NOMO-1 treated with dmso at 0.1 percent for 144 hours (cell line): ENCODE measurements at regions not wholly inside any gene's neighbourhood (a gene's known extent, or its start where the extent isn't known, plus 50 kb on each side); places are given as distances from the start of the nearest gene placed in this dataset.

Experiments used
- DNase-seq: peaks from one replicate; lab custom pipeline; 2025; ENCODE audit not compliant: unreplicated experiment; lab: John Stamatoyannopoulos, UW

- DNase-seq = no peak
Observed at GRCh38 chrX:39580043-39580442, 517.7 kb downstream of the BCOR start.

DNA sequence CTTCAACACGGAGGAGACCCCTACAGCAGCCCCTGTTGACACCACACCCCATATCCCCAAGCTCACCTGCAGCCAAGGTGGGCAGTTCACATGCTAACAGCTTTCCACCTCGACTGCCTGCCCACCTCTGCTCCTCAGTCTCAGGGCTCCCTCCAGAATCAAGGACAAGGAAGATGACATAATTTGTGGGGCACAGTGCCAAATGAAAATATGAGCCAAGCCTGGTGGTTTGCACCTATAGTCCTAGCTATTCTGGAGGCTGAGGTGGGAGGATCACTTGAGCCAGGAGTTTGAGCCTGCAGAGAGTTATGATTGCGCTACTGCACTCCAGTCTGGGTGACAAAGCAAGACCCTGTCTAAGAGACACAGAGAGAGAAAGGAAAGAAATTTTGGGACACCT is 516.3 kb downstream of the BCOR start:
- no peak for DNase-seq

- DNase-seq = no peak
Observed at GRCh38 chrX:39582091-39582490, 515.7 kb downstream of the BCOR start.

- no peak for DNase-seq
Observed at GRCh38 chrX:39582976-39583375, 514.8 kb downstream of the BCOR start.

DNA sequence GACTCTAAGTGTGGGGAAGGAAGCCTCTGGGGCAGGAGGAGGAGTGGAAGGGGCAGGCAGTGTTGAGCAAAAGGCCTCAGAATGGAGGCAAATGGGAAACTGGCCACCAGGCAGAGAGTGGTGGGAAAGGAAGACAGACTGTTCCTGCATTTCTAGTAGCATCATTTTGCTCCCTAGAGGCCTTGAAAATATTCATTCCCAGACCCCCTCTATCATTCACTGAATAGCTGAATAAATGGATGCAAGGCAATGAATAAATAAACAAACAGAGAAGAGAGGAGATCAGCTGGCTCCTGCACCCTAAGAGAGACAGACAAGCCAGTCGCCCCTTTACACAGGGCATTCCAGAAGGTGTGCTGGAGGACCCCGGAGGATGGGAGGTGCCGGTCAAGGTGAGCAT is 511.9 kb downstream of the BCOR start:
- no peak for DNase-seq

DNA sequence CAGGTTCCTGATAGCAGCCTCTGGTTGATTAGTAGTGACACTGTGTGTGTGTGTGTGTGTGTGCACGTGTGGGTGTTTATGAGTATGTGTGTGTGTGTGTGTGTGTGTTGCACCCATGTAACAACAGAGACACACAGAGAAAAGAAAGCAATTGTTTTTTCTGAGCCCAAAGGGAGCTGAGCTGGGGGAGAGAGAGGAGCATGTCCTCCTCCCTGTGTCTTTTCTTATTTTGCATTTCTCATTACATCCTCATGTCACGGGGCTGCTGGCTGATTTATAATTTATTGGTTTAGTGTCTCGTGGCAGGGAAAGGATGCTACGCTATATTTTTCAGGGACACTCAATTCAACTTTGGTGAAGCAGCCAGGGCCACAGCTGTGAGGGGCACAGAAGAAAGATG is 511.4 kb downstream of the BCOR start:
- DNase-seq = no peak

DNA sequence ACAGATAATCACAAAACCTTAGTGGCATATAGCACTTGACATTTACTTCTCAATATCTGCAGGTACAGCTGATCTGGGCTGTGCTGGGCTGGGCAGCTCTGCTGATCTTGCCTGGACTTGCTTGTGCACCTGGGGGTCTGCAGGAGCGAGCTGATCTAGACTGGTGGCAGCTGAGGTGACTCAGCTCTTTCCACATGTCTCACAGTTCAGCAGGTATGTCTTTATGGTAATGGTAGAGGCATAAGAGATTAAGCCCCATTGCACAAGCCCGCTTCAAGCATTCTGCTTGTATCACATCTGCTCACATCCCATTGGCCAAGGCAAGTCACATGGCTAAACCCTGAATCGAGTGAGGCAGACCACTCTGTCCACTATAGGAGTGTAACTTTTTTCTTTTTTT is 506.7 kb downstream of the BCOR start:
- DNase-seq = no peak

- DNase-seq = no peak
Observed at GRCh38 chrX:39592776-39593175, 505.0 kb downstream of the BCOR start.

GRCh38 chrX:39595977-39596376 is 501.8 kb downstream of the BCOR start:
- no peak for DNase-seq

DNA sequence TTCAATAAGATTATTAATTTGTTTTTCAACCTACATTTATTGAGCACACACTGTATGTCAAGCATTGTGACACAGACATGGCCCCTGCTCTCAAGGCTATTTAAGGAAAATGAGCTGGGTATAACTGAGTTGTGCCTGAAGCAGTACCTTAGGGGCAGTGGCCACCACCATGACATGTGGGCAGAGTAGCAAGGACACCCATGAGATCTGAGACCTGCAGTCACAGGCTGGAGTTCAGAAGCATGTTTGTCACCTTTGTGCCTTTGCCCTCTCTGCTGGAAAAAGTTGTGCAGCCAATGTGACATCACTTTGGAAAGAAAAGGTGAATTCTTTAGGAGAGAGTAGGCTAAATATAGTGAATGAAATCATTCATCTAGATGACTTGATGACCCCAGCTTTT is 501.3 kb downstream of the BCOR start:
- no peak for DNase-seq

DNA sequence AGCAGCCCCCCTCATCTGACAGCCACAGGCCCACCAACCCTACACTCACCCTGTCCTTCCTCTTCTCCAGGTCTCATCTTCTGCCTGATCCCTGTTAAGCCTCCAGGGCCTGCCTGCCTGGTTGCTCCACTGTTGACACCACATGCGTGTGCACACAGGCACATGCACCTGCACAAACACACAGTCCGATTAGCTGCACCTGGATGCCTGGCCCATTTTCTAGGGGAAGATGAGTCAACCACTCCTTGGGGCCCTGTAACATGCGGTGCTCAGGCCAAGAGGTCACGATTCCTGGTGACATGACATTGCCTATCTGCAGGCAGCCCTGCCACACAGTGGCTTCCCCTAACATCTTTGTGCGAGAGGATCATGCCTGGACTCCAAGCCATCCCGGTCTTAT is 498.4 kb downstream of the BCOR start:
- DNase-seq = no peak

DNA sequence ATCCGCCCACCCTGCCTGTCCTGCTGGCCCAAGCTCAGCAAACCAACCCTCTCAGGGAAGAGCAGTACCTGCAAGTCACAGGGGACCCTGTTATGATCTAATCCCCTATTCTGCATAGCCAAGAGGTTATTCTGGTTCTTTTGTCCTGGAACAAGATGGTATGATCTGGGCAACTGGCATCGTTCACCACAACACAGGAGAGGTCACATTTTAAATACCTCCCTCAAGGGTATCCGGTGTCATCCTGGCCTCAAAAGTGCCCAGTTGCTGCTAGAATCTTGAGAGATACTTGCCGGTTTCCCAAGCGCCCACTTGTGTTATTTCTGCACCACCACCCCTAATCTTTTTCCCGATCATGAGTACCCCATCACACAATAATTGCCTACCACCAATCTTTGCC is 497.5 kb downstream of the BCOR start:
- DNase-seq = no peak

DNA sequence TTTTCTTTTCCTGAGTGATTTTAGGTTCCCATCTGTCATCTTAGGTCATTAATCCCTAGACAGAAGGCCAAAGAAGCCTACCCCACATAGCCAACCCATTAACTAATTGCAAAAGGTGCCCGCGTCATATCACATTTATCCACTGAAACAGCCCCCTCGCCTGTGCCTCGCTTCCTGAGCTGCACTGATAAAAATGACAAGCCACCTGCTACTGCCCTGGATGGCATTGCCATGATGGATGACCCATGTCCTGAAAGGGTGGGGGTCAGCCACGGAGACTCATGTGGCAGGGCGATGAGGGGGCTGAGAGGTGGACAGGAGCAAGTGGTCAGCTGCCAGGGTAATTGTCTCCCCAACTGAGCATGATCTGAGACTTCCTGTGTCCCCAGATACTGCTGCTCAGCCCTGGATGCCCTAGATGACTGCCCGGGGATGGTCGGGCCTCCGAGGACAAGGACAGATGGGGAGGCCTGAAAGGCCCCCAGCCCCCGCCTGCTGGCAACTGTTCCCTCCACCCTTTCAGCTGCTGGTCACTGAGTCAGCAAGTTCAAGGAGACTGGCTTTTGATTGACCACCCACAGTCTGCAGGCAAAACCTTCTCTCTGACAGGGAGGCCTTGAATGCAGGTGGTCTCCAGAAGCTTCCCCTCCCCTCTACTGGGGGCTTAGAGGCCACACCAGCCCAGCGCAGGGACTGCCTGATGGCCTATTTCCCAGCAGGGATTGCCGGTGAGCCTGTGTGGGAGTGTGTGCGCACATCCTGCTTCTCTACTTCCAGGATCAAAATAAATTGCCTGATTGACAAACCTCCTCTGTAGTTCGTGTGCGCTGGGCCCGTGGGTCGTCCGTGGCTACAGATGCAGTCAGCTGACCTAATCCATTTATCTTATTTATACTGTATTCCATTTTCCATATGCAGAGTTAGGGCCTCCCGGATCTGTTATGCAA is 496.3 kb downstream of the BCOR start:
- no peak for DNase-seq

DNA sequence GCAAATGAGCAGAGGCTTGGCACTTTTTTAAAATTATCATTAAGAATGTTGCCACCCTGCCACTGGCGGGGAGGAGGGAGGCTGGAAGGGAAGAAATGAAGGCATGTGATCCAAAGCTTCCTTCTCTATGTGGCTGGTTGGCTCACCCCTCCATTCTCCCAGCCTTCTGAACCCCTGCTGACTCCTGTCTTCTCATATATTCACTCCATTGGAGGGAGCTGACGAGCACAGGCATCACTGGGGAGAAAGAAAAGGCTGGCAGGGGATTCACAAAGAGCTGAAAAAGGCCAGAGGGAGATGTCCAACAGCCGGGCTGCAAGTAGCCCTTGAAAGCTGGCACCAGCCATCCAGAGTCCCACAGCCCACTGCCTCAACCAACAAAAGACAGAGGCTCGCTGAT is 495.6 kb downstream of the BCOR start:
- no peak for DNase-seq

- DNase-seq = no peak
Observed at GRCh38 chrX:39603230-39603629, 494.5 kb downstream of the BCOR start.

- no peak for DNase-seq
Observed at GRCh38 chrX:39605183-39605582, 492.6 kb downstream of the BCOR start.

DNA sequence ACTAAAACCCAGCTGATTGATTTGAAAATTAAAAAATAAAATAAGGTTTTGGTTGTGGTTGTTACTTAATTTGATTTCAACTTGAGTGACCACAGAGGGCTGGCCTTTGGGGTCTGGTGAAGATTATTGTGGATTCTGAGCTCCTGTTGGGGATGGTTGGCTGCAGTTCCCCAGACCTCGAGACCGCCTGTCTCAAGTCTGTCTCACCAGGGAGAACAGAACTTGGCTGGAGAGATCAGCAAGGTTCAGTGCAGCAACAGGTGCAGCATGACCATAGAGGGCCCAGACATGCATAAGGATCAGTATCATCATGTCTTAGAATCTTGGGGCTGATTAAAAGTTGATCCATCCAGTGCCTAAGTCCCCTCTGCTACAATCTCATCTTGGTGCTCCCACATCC is 491.9 kb downstream of the BCOR start:
- DNase-seq = no peak

- DNase-seq = no peak
Observed at GRCh38 chrX:39609941-39610340, 487.8 kb downstream of the BCOR start.

DNA sequence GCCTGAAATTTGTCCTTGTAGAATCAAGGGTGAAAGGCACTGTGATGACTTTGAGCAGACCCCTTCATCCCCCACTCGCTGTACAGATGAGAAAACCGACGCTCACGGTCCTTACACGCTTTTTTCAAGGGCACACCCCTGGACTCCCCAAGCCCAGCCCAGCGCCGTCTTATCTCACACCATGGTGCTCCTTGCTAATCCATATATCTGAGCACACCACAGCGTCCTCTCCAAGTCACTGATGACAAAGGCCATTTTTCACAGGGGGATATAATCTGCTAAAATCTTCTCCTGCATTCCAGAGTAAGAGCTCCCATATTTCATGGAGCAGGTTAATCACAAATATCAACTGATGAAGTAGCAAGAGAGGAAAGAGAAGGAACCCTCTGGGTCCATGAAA is 486.3 kb downstream of the BCOR start:
- DNase-seq = no peak

- DNase-seq = no peak
Observed at GRCh38 chrX:39613482-39613995, 484.2 kb downstream of the BCOR start.

GRCh38 chrX:39613997-39614679 is 483.6 kb downstream of the BCOR start:
- no peak for DNase-seq

DNA sequence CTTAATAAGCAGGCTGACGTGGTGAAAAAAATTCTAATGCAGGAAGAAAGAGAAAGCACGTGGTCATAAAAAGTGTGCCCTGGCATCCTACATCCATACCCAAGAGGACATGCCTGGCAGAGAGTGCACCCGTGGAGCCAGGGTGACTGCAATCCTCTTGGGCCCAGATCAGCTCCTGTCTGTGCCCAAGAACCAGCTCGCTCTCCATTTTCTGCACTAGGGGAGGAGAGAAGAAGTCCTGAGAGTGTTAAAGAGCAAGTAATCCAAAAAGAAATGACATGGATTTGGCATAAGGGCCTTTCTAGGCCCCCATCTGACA is 483.1 kb downstream of the BCOR start:
- DNase-seq = no peak
